Adipocyte (in vitro differentiated cells): ENCODE measurements at regions not wholly inside any gene's neighbourhood (a gene's known extent, or its start where the extent isn't known, plus 50 kb on each side); places are given as distances from the start of the nearest gene placed in this dataset.
A peak's percentile ranks its signal among the peaks of the same experiment; 100 is the strongest.

Experiments
- DNase-seq: peaks from one replicate; pipeline ENCODE4 v3.0.0-alpha.2; 2015; ENCODE audit warnings: low read depth
- H3K27me3 ChIP-seq: replicated peaks from 2 replicates; pipeline ENCODE4 v1.7.0; 2013; ENCODE audit warnings: mild to moderate bottlenecking, low read length, moderate library complexity; ENCODE audit not compliant: control insufficient read depth, insufficient read depth
- H3K36me3 ChIP-seq: 2 replicates; pipeline ENCODE4 v1.7.0; 2013; ENCODE audit warnings: low read length, mild to moderate bottlenecking, moderate library complexity; ENCODE audit not compliant: control insufficient read depth, insufficient read depth, severe bottlenecking
- H3K4me1 ChIP-seq: 2 replicates; pipeline ENCODE4 v1.7.0; 2013; ENCODE audit warnings: mild to moderate bottlenecking, low read length, moderate library complexity; ENCODE audit not compliant: control insufficient read depth, insufficient read depth
- H3K4me3 ChIP-seq: 2 replicates; pipeline ENCODE4 v1.7.0; 2013; ENCODE audit warnings: mild to moderate bottlenecking, low read length, moderate library complexity
- H3K9ac ChIP-seq: 2 replicates; pipeline ENCODE4 v1.7.0; 2013; ENCODE audit warnings: mild to moderate bottlenecking, low read length, moderate library complexity
- H3K9me3 ChIP-seq: 2 replicates; pipeline ENCODE4 v1.7.0; 2013; ENCODE audit warnings: mild to moderate bottlenecking, low read length, moderate library complexity; ENCODE audit not compliant: control insufficient read depth

- no peak for DNase-seq
- no peak overlapping the region for H3K4me3 ChIP-seq
- H3K4me1 ChIP-seq, result peaks cover 7% of the 10 kb centered on the region
- no peaks in the 10 kb centered on the region for H3K36me3 ChIP-seq
- no peak overlapping the region for H3K9ac ChIP-seq
- peaks cover 3% of the 10 kb centered on the region for H3K9me3 ChIP-seq
- no peaks in the 10 kb centered on the region for H3K27me3 ChIP-seq
Measured at GRCh38 chr9:88922091-88922490, 69.2 kb upstream of the S1PR3 start.

GRCh38 chr9:88923092-88923491 lies 68.2 kb upstream of the S1PR3 start:
- Histone ChIP-seq H3K9ac (no peak overlapping the region), H3K4me3 (no peak overlapping the region), H3K36me3 (no peaks in the 10 kb centered on the region), H3K9me3 (peaks cover 3% of the 10 kb centered on the region), H3K27me3 (no peaks in the 10 kb centered on the region), H3K4me1 (peaks cover 9% of the 10 kb centered on the region)
- DNase-seq, result no peak

- no peak overlapping the region for H3K4me3 ChIP-seq
- H3K9ac ChIP-seq, result no peak overlapping the region
- H3K9me3 ChIP-seq, result peaks cover 1% of the 10 kb centered on the region
- DNase-seq, result no peak
- no peaks in the 10 kb centered on the region for H3K27me3 ChIP-seq
- peaks cover 9% of the 10 kb centered on the region for H3K4me1 ChIP-seq
- no peaks in the 10 kb centered on the region for H3K36me3 ChIP-seq
Measured at GRCh38 chr9:88923653-88924288, 67.5 kb upstream of the S1PR3 start.

GRCh38 chr9:88925481-88925880 lies 65.8 kb upstream of the S1PR3 start:
- H3K4me3 ChIP-seq, result no peak overlapping the region
- H3K4me1 ChIP-seq, result peaks cover 9% of the 10 kb centered on the region
- H3K9me3 ChIP-seq, result no peaks in the 10 kb centered on the region
- no peak overlapping the region for H3K9ac ChIP-seq
- no peaks in the 10 kb centered on the region for H3K36me3 ChIP-seq
- no peak for DNase-seq
- H3K27me3 ChIP-seq, result no peaks in the 10 kb centered on the region

GRCh38 chr9:88926781-88927505 lies 64.3 kb upstream of the S1PR3 start:
- H3K9ac ChIP-seq, result no peak overlapping the region

GRCh38 chr9:88927510-88927909 lies 63.8 kb upstream of the S1PR3 start:
- DNase-seq, result no peak

More at GRCh38 chr9:88926781-88927505, 64.3 kb upstream of the S1PR3 start:
- Histone ChIP-seq H3K9me3 (no peaks in the 10 kb centered on the region), H3K4me3 (no peak overlapping the region), H3K27me3 (no peaks in the 10 kb centered on the region), H3K4me1 (peaks cover 9% of the 10 kb centered on the region), H3K36me3 (no peaks in the 10 kb centered on the region)
- peak; percentile 32 for DNase-seq

GRCh38 chr9:88930716-88931115 lies 60.6 kb upstream of the S1PR3 start:
- Histone ChIP-seq H3K36me3 (no peaks in the 10 kb centered on the region), H3K9ac (no peak overlapping the region), H3K27me3 (peaks cover 4% of the 10 kb centered on the region), H3K9me3 (no peaks in the 10 kb centered on the region), H3K4me3 (no peak overlapping the region), H3K4me1 (peaks cover 12% of the 10 kb centered on the region)
- DNase-seq, result no peak

More at GRCh38 chr9:88927510-88927909, 63.8 kb upstream of the S1PR3 start:
- H3K4me3 ChIP-seq, result no peak overlapping the region
- H3K4me1 ChIP-seq, result peaks cover 9% of the 10 kb centered on the region
- no peaks in the 10 kb centered on the region for H3K36me3 ChIP-seq
- H3K27me3 ChIP-seq, result no peaks in the 10 kb centered on the region
- H3K9me3 ChIP-seq, result no peaks in the 10 kb centered on the region
- no peak overlapping the region for H3K9ac ChIP-seq

GRCh38 chr9:88932766-88933165 lies 58.5 kb upstream of the S1PR3 start:
- Histone ChIP-seq H3K4me3 (no peak overlapping the region), H3K27me3 (peaks cover 4% of the 10 kb centered on the region), H3K4me1 (peaks cover 10% of the 10 kb centered on the region), H3K36me3 (no peaks in the 10 kb centered on the region), H3K9me3 (no peaks in the 10 kb centered on the region), H3K9ac (no peak overlapping the region)
- DNase-seq, result no peak

GRCh38 chr9:88933607-88934379 lies 57.5 kb upstream of the S1PR3 start:
- DNase-seq, result no peak
- Histone ChIP-seq H3K9me3 (no peaks in the 10 kb centered on the region), H3K4me1 (peaks cover 10% of the 10 kb centered on the region), H3K27me3 (peaks cover 4% of the 10 kb centered on the region), H3K4me3 (no peak overlapping the region), H3K36me3 (no peaks in the 10 kb centered on the region), H3K9ac (no peak overlapping the region)

GRCh38 chr9:88934876-88935535 lies 56.3 kb upstream of the S1PR3 start:
- no peak for DNase-seq
- Histone ChIP-seq H3K9ac (no peak overlapping the region), H3K9me3 (no peaks in the 10 kb centered on the region), H3K4me3 (no peak overlapping the region), H3K36me3 (no peaks in the 10 kb centered on the region), H3K27me3 (peaks cover 4% of the 10 kb centered on the region), H3K4me1 (peaks cover 10% of the 10 kb centered on the region)

GRCh38 chr9:88936132-88936531 lies 55.1 kb upstream of the S1PR3 start:
- H3K9ac ChIP-seq, result no peak overlapping the region
- H3K27me3 ChIP-seq, result peaks cover 4% of the 10 kb centered on the region
- H3K4me3 ChIP-seq, result no peak overlapping the region
- no peaks in the 10 kb centered on the region for H3K36me3 ChIP-seq
- H3K4me1 ChIP-seq, result peaks cover 10% of the 10 kb centered on the region
- no peaks in the 10 kb centered on the region for H3K9me3 ChIP-seq
- DNase-seq, result no peak
